Calu3 (cell line): ENCODE measurements at regions not wholly inside any gene's neighbourhood (a gene's known extent, or its start where the extent isn't known, plus 50 kb on each side); places are given as distances from the start of the nearest gene placed in this dataset.

ENCODE experiments used
- BruUV-seq: library from RNA; stranded (reverse); fragments of 400-500 nt; replicated peaks from 2 replicates; lab custom pipeline; 2021; lab: Mats Ljungman, UMichigan
- CTCF ChIA-PET: fragments of 300-600 bp; sonication (Branson Sonifier 250); formaldehyde crosslinking; loops from one replicate; lab custom pipeline; 2022; ENCODE audit warnings: antibody characterized with exemption; lab: Charles Lee
- DNase-seq: peaks from one replicate; pipeline ENCODE4 v3.0.0; 2022
- H3K27ac Mint-ChIP-seq: one replicate; pipeline ENCODE4 v1.8.0; 2022; ENCODE audit warnings: mixed read lengths; ENCODE audit not compliant: unreplicated experiment
- H3K27me3 Mint-ChIP-seq: one replicate; pipeline ENCODE4 v1.8.0; 2022; ENCODE audit warnings: mixed read lengths; ENCODE audit not compliant: unreplicated experiment
- H3K36me3 Mint-ChIP-seq: one replicate; pipeline ENCODE4 v1.8.0; 2022; ENCODE audit warnings: mild to moderate bottlenecking, moderate library complexity, mixed read lengths; ENCODE audit not compliant: insufficient read depth, unreplicated experiment
- H3K4me1 Mint-ChIP-seq: one replicate; pipeline ENCODE4 v1.8.0; 2022; ENCODE audit warnings: mild to moderate bottlenecking, low read depth, mixed read lengths; ENCODE audit not compliant: unreplicated experiment
- H3K4me3 Mint-ChIP-seq: one replicate; pipeline ENCODE4 v1.8.0; 2022; ENCODE audit warnings: mild to moderate bottlenecking, low read depth, moderate library complexity, mixed read lengths; ENCODE audit not compliant: unreplicated experiment
- H3K9me3 Mint-ChIP-seq: one replicate; pipeline ENCODE4 v1.8.0; 2022; ENCODE audit warnings: low read depth, mixed read lengths; ENCODE audit not compliant: unreplicated experiment
- intact Hi-C: fragments of 100-400 bp; cut with micrococcal nuclease; formaldehyde crosslinking; loops from one replicate; pipeline ENCODE4 v1.10.0; 2022; ENCODE audit not compliant: unreplicated experiment
- TF ChIP-seq, protein P1 (sequence below): fragments of 200-600 bp; IDR thresholded peaks from one replicate; pipeline ENCODE4 v1.8.0; 2022; ENCODE audit warnings: antibody characterized with exemption; ENCODE audit not compliant: unreplicated experiment

DNA sequence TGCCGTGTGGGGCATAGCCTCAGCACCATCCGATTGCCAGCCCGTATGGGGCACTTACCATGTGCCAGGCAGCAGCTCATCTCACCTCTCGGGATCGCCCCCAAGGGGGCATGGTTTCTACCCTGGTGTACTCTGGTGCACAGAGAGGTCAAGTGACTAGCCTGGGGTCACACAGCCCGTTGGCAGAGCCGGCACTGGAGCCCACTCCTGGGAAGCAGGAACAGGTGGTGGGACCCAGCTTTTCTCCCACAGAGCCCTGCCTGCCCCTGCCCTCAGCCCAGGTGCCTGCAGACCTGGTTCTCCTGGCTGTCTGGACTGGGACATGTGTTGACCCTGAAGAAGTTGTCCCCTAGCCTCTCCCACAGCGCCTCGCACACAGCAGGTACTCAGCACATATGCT is 141.8 kb upstream of the CIBAR2 start:
- Mint-ChIP-seq H3K36me3 (no peaks in the 10 kb centered on the region), H3K27me3 (peaks cover 78% of the 10 kb centered on the region), H3K4me1 (no peaks in the 10 kb centered on the region), H3K9me3 (no peaks in the 10 kb centered on the region), H3K27ac (no peak overlapping the region), H3K4me3 (no peak overlapping the region)
- TF ChIP-seq, protein P1, sequence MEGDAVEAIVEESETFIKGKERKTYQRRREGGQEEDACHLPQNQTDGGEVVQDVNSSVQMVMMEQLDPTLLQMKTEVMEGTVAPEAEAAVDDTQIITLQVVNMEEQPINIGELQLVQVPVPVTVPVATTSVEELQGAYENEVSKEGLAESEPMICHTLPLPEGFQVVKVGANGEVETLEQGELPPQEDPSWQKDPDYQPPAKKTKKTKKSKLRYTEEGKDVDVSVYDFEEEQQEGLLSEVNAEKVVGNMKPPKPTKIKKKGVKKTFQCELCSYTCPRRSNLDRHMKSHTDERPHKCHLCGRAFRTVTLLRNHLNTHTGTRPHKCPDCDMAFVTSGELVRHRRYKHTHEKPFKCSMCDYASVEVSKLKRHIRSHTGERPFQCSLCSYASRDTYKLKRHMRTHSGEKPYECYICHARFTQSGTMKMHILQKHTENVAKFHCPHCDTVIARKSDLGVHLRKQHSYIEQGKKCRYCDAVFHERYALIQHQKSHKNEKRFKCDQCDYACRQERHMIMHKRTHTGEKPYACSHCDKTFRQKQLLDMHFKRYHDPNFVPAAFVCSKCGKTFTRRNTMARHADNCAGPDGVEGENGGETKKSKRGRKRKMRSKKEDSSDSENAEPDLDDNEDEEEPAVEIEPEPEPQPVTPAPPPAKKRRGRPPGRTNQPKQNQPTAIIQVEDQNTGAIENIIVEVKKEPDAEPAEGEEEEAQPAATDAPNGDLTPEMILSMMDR: no peak
- intact Hi-C loops: no loop called here
- CTCF ChIA-PET: interaction anchor here (0.6 to 1.7 kb wide), 5 partner anchors 9 to 506 kb away, joined by 3 to 4 read pairs (median 3); no protein-coding TSS in a partner anchor
- DNase-seq: no peak
- no TSS peak for BruUV-seq

DNA sequence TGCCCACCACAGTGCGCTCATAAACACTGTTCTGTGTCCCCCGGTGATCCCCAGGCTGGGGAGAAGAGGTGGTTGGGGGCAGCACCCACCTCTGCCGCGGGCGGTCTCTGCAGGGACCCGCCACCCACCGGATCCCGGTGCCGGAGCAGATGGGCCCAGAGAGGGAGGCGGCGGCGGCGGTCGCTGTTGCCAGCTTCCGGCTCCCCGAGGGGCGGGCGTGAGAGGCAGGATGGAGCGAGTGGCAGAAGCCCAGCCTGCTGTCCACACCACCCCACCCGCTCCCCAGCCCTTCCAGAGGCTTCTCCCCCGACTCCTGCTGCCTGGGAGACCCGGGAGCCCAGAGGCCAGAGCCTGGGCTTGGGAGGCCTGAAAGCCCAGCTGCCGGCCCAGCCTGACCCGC is 142.6 kb upstream of the CIBAR2 start:
- CTCF ChIA-PET: interaction anchor here (0.7 kb wide), 1 partner anchor 52 kb away, joined by 4 read pairs; no protein-coding TSS in a partner anchor
- BruUV-seq: no TSS peak
- intact Hi-C loops: no loop called here

DNA sequence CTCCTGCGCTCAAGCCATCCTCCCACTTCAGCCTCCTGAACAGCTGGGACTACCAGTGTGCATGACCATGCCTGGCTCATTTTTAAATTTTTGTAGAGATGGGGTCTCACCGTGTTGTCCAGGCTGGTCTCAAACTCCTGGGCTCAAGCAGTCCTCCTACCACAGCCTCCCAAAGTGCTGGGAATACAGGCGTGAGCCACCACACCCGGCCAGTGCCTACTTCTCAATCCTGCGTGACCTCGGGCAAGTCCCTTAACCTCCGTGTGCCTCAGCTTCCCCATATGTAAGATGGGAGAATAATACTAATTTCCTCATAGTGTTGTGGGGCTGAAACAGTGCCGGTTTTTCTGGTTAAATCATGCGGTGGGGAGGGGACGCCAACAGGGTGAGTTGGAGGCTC is 143.5 kb upstream of the CIBAR2 start:
- Mint-ChIP-seq H3K9me3 (no peaks in the 10 kb centered on the region), H3K27me3 (peaks cover 81% of the 10 kb centered on the region), H3K4me1 (no peaks in the 10 kb centered on the region), H3K27ac (no peak overlapping the region), H3K4me3 (no peak overlapping the region), H3K36me3 (no peaks in the 10 kb centered on the region)
- no TSS peak for BruUV-seq
- TF ChIP-seq, protein P1: no peak
- no peak for DNase-seq
- CTCF ChIA-PET: interaction anchor here (0.7 to 1.6 kb wide), 2 partner anchors 20 to 960 kb away, joined by 4 read pairs; no protein-coding TSS in a partner anchor
- intact Hi-C loops: no loop called here

More for the DNA sequence above, 142.6 kb upstream of the CIBAR2 start:
- no peak for DNase-seq
- no peak overlapping the region for H3K27ac Mint-ChIP-seq
- TF ChIP-seq, protein P1: no peak
- no peak overlapping the region for H3K4me3 Mint-ChIP-seq
- no peaks in the 10 kb centered on the region for H3K4me1 Mint-ChIP-seq
- H3K27me3 Mint-ChIP-seq: peaks cover 81% of the 10 kb centered on the region
- no peaks in the 10 kb centered on the region for H3K9me3 Mint-ChIP-seq
- no peaks in the 10 kb centered on the region for H3K36me3 Mint-ChIP-seq

DNA sequence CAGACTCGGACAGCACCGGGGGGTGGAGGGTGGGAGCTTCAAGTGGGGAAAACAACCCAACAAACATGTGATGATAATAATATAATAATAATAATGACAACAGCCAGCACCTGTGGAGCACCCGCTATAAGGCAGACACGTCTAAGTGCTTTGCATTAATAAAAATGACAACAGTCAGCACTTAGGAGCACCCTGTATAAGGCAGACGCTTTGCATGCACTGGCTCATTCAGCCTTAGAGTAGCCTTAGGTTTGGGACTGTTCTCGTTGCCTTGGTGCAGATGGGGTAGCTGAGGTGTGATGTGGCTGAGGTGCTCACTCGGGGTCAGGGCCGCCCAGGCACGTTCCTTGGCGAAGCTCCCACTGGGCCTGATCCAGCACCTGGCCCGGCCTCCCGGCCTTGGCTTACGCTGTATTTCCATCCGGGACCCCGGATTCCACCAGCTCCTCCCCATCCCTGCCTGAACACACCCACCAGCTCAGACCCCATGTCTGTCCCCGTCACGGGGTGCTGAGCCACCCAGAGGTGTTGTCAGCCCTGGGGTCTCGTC is 144.0 kb upstream of the CIBAR2 start:
- intact Hi-C loops: no loop called here
- no peak overlapping the region for H3K4me3 Mint-ChIP-seq
- no peaks in the 10 kb centered on the region for H3K4me1 Mint-ChIP-seq
- H3K27ac Mint-ChIP-seq: no peak overlapping the region
- no peaks in the 10 kb centered on the region for H3K36me3 Mint-ChIP-seq
- no peaks in the 10 kb centered on the region for H3K9me3 Mint-ChIP-seq
- TF ChIP-seq, protein P1: no peak
- no TSS peak for BruUV-seq
- H3K27me3 Mint-ChIP-seq: peaks cover 81% of the 10 kb centered on the region
- CTCF ChIA-PET: interaction anchor here (1.6 kb wide), 1 partner anchor 19 kb away, joined by 4 read pairs; no protein-coding TSS in a partner anchor
- DNase-seq: no peak
